IMR-90 (cell line): ENCODE measurements at regions not wholly inside any gene's neighbourhood (a gene's known extent, or its start where the extent isn't known, plus 50 kb on each side); places are given as distances from the start of the nearest gene placed in this dataset.

Experiments
- ATAC-seq: fragments of 200-7000 bp; cut with Tn5 transposase; 2 replicates; pipeline ENCODE4 v1.9.1; 2020; ENCODE audit warnings: low read depth, mild to moderate bottlenecking, moderate library complexity
- BruUV-seq: library from RNA; stranded (reverse); fragments of 400-500 nt; replicated peaks from 2 replicates; lab custom pipeline; 2021; lab: Mats Ljungman, UMichigan
- CTCF ChIA-PET: fragments of 300-600 bp; formaldehyde crosslinking; extraction: SDS; loops from one replicate; lab custom pipeline; 2021; ENCODE audit warnings: antibody characterized with exemption; lab: Yijun Ruan, JAX
- POLR2A ChIA-PET: fragments of 300-600 bp; sonication (Branson Sonifier 250); formaldehyde crosslinking; loops from one replicate; lab custom pipeline; 2022; ENCODE audit warnings: antibody characterized with exemption; ENCODE audit not compliant: unreplicated experiment; lab: Charles Lee
- DNase-seq: peaks from one replicate; pipeline ENCODE4 v3.0.0; 2013
- H2AFZ ChIP-seq: replicated peaks from 2 replicates; pipeline ENCODE3; 2013; ENCODE audit warnings: low read length, mild to moderate bottlenecking; ENCODE audit not compliant: poor library complexity
- H2AK5ac ChIP-seq: 2 replicates; pipeline ENCODE4 v1.6.1; 2013; ENCODE audit warnings: low read depth, low read length, inconsistent platforms
- H2AK9ac ChIP-seq: replicated peaks from 2 replicates; pipeline ENCODE3; 2013; ENCODE audit warnings: mild to moderate bottlenecking, low read depth, low read length, moderate library complexity; ENCODE audit not compliant: poor library complexity
- H2BK120ac ChIP-seq: 2 replicates; pipeline ENCODE4 v1.6.1; 2013; ENCODE audit warnings: low read depth, low read length, inconsistent platforms
- H2BK15ac ChIP-seq: 3 replicates; pipeline ENCODE4 v1.6.1; 2013; ENCODE audit warnings: low read depth, low read length, inconsistent platforms
- H2BK20ac ChIP-seq: 2 replicates; pipeline ENCODE4 v1.6.1; 2013; ENCODE audit warnings: low read depth, mild to moderate bottlenecking, inconsistent platforms, low read length, moderate library complexity
- H2BK5ac ChIP-seq: 2 replicates; pipeline ENCODE4 v1.6.1; 2013; ENCODE audit warnings: mild to moderate bottlenecking, low read depth, low read length, inconsistent platforms; ENCODE audit not compliant: poor library complexity, severe bottlenecking
- H3K14ac ChIP-seq: replicated peaks from 2 replicates; pipeline ENCODE4 v1.6.1; 2013; ENCODE audit warnings: low read depth, low read length, inconsistent platforms
- H3K18ac ChIP-seq: 2 replicates; pipeline ENCODE4 v1.6.1; 2013; ENCODE audit warnings: low read depth, low read length, control low read depth
- H3K23ac ChIP-seq: 2 replicates; pipeline ENCODE4 v1.6.1; 2013; ENCODE audit warnings: low read depth, low read length, inconsistent platforms
- H3K27ac ChIP-seq: 2 replicates; pipeline ENCODE4 v1.5.1; 2013; ENCODE audit warnings: mild to moderate bottlenecking, control low read depth, low read length; ENCODE audit not compliant: insufficient read depth
- H3K27me3 ChIP-seq: 2 replicates; pipeline ENCODE4 v1.6.1; 2013; ENCODE audit warnings: low read length; ENCODE audit not compliant: control insufficient read depth, insufficient read depth
- H3K36me3 ChIP-seq: 2 replicates; pipeline ENCODE4 v1.6.1; 2013; ENCODE audit warnings: low read length, mixed read lengths; ENCODE audit not compliant: control insufficient read depth, insufficient read depth
- H3K4ac ChIP-seq: 2 replicates; pipeline ENCODE4 v1.6.1; 2013; ENCODE audit warnings: low read depth, low read length, inconsistent platforms
- H3K4me1 ChIP-seq: 2 replicates; pipeline ENCODE4 v1.6.1; 2013; ENCODE audit warnings: low read length, mixed read lengths; ENCODE audit not compliant: control insufficient read depth, insufficient read depth
- H3K4me2 ChIP-seq: 2 replicates; pipeline ENCODE4 v1.6.1; 2013; ENCODE audit warnings: low read depth, mild to moderate bottlenecking, control low read depth, low read length, moderate library complexity
- H3K4me3 ChIP-seq: 2 replicates; pipeline ENCODE4 v1.5.1; 2013; ENCODE audit warnings: low read depth, mild to moderate bottlenecking, control low read depth, low read length, moderate library complexity; ENCODE audit not compliant: insufficient read depth
- H3K56ac ChIP-seq: 2 replicates; pipeline ENCODE4 v1.6.1; 2013; ENCODE audit warnings: low read length, inconsistent platforms; ENCODE audit not compliant: insufficient read depth; ENCODE audit errors: extremely low read depth
- H3K79me1 ChIP-seq, 2 experiments: 2 replicates each; pipeline ENCODE4 v1.6.1; 2013; ENCODE audit warnings: low read length in 2 of 2, inconsistent platforms in 1 of 2, low read depth in 1 of 2
- H3K9ac ChIP-seq: 2 replicates; pipeline ENCODE4 v1.6.1; 2013; ENCODE audit warnings: low read depth, low read length, control low read depth
- H3K9me1 ChIP-seq: 2 replicates; pipeline ENCODE4 v1.6.1; 2013; ENCODE audit warnings: low read length, inconsistent platforms; ENCODE audit not compliant: insufficient read depth
- H3K9me3 ChIP-seq: 2 replicates; pipeline ENCODE4 v1.6.1; 2013; ENCODE audit warnings: low read length; ENCODE audit not compliant: control insufficient read depth, insufficient read depth
- H4K20me1 ChIP-seq: 2 replicates; pipeline ENCODE4 v1.6.1; 2013; ENCODE audit warnings: low read length, inconsistent platforms; ENCODE audit not compliant: insufficient read depth
- H4K5ac ChIP-seq: 2 replicates; pipeline ENCODE4 v1.6.1; 2013; ENCODE audit warnings: mild to moderate bottlenecking, low read depth, low read length, control low read depth
- H4K8ac ChIP-seq, 2 experiments: 2 replicates each; pipeline ENCODE4 v1.6.1; 2013; ENCODE audit warnings: low read depth in 2 of 2, low read length in 2 of 2, control low read depth in 1 of 2, inconsistent platforms in 1 of 2
- H4K91ac ChIP-seq: 2 replicates; pipeline ENCODE4 v1.6.1; 2013; ENCODE audit warnings: low read depth, low read length, inconsistent platforms; ENCODE audit not compliant: insufficient read depth
- BHLHE40 ChIP-seq: fragments of 150-350 bp; IDR thresholded peaks from 2 replicates; pipeline ENCODE4 v1.6.1; 2016; ENCODE audit warnings: mild to moderate bottlenecking, low read depth, low read length
- WGBS, 2 experiments: methylation state at CpG; one replicate each; pipeline versions ENCODE4 v1.1.5 to v1.1.7; 2013; ENCODE audit warnings: missing lambda C conversion rate in 2 of 2; ENCODE audit not compliant: insufficient read length in 1 of 2; ENCODE audit errors: extremely low coverage in 2 of 2; 5-methylcytosine and 5-hydroxymethylcytosine counted together
- dilution Hi-C: fragments of 300-500 bp; cut with HindIII; formaldehyde crosslinking; loops from one replicate; pipeline ENCODE4 v1.14.3; 2018; ENCODE audit warnings: low sequenced_read_pairs; ENCODE audit not compliant: unreplicated experiment
- in situ Hi-C: fragments of 300-500 bp; cut with MboI; formaldehyde crosslinking; loops from 3 replicates; pipeline ENCODE4 v1.14.3; 2019; ENCODE audit warnings: low sequenced_read_pairs, inconsistent platforms, mixed read lengths
- intact Hi-C: fragments of 100-400 bp; cut with micrococcal nuclease; formaldehyde crosslinking; loops from 2 replicates; pipeline ENCODE4 v1.10.0; 2022

DNA sequence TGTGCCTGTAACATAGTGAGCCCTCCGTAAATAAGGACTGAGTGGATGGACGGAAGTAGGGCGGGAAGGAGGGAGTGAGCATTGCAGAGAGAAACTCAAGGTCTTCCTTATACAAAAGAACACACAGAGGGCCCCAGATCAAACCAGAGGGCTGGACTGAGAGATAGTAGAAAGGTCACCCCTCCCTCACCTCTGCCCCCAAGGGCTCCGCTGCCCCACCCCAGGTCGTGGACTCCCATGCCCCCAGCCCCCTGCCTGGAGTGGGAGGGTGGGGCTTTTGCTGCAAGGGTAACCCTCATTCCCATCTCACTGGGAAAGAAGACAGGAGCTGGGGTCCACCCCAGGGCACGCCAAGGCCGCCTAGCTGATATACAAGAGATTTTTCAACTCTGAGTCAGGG is 157.0 kb downstream of the MN1 start:
- H2AFZ ChIP-seq = no peak overlapping the region
- TF ChIP-seq BHLHE40 = no peak
- H3K9me3 ChIP-seq = peaks cover 2% of the 10 kb centered on the region; the same call in 1 of the 2 replicates
- intact Hi-C loops (no loop called here), dilution Hi-C loops (no loop called here), in situ Hi-C loops (no loop called here)
- no peak overlapping the region for H2BK20ac ChIP-seq
- ATAC-seq (no peak), DNase-seq (no peak)
- no peak overlapping the region for H3K14ac ChIP-seq
- no peak overlapping the region for H3K4ac ChIP-seq
- no peak overlapping the region for H4K91ac ChIP-seq
- H2AK9ac ChIP-seq = no peak overlapping the region
- H3K36me3 ChIP-seq = no peaks in the 10 kb centered on the region
- no peak overlapping the region for H2AK5ac ChIP-seq
- H3K56ac ChIP-seq = no peak overlapping the region
- no peak overlapping the region for H4K5ac ChIP-seq
- no peaks in the 10 kb centered on the region for H4K20me1 ChIP-seq
- H2BK15ac ChIP-seq = no peak overlapping the region
- no TSS peak for BruUV-seq
- H3K4me3 ChIP-seq = no peak overlapping the region
- H4K8ac ChIP-seq = no peak overlapping the region
- H3K27me3 ChIP-seq = peaks cover 32% of the 10 kb centered on the region
- H3K79me1 ChIP-seq = no peaks in the 10 kb centered on the region
- no peak overlapping the region for H2BK120ac ChIP-seq
- H3K4me2 ChIP-seq = no peak overlapping the region
- CTCF ChIA-PET = no interaction called here
- H3K4me1 ChIP-seq = peaks cover 2% of the 10 kb centered on the region; the same call in 1 of the 2 replicates
- WGBS, 2 experiments = no CpG with 5 or more reads among the region's 7 CpGs
- no peak overlapping the region for H3K27ac ChIP-seq
- no peak overlapping the region for H3K23ac ChIP-seq
- H3K9me1 ChIP-seq = no peaks in the 10 kb centered on the region
- H2BK5ac ChIP-seq = no peak overlapping the region
- H3K9ac ChIP-seq = no peak overlapping the region
- no peak overlapping the region for H3K18ac ChIP-seq
- POLR2A ChIA-PET = no interaction called here
